ENCODE measurements at regions not wholly inside any gene's neighbourhood (a gene's known extent, or its start where the extent isn't known, plus 50 kb on each side); places are given as distances from the start of the nearest gene placed in this dataset.
A peak's percentile ranks its signal among the peaks of the same experiment; 100 is the strongest.

GRCh38 chr2:43076676-43077075 lies 149.7 kb downstream of the ZFP36L2 start:
- TF ChIP-seq POLR2AphosphoS5 (IDR thresholded peaks at IDR 0.05; ENCODE audit: low read depth, low read length): no peak
- TF ChIP-seq FOXP2 (optimal IDR thresholded peaks at IDR 0.05; ENCODE audit: borderline replicate concordance, extremely low read depth, extremely low read length, insufficient read depth): no peak
- TF ChIP-seq TAF1 (IDR thresholded peaks at IDR 0.05; ENCODE audit: borderline replicate concordance, insufficient read depth, low read length): no peak
- TF ChIP-seq, protein P1, sequence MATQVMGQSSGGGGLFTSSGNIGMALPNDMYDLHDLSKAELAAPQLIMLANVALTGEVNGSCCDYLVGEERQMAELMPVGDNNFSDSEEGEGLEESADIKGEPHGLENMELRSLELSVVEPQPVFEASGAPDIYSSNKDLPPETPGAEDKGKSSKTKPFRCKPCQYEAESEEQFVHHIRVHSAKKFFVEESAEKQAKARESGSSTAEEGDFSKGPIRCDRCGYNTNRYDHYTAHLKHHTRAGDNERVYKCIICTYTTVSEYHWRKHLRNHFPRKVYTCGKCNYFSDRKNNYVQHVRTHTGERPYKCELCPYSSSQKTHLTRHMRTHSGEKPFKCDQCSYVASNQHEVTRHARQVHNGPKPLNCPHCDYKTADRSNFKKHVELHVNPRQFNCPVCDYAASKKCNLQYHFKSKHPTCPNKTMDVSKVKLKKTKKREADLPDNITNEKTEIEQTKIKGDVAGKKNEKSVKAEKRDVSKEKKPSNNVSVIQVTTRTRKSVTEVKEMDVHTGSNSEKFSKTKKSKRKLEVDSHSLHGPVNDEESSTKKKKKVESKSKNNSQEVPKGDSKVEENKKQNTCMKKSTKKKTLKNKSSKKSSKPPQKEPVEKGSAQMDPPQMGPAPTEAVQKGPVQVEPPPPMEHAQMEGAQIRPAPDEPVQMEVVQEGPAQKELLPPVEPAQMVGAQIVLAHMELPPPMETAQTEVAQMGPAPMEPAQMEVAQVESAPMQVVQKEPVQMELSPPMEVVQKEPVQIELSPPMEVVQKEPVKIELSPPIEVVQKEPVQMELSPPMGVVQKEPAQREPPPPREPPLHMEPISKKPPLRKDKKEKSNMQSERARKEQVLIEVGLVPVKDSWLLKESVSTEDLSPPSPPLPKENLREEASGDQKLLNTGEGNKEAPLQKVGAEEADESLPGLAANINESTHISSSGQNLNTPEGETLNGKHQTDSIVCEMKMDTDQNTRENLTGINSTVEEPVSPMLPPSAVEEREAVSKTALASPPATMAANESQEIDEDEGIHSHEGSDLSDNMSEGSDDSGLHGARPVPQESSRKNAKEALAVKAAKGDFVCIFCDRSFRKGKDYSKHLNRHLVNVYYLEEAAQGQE (IDR thresholded peaks at IDR 0.05; ENCODE audit: insufficient read depth in 1 of 2, low read depth in 2 of 2, low read length in 2 of 2): no peak
- TF ChIP-seq SIN3A (IDR thresholded peaks at IDR 0.05; ENCODE audit: borderline replicate concordance, insufficient read depth, low read length): no peak

GRCh38 chr2:43075811-43076585 lies 150.4 kb downstream of the ZFP36L2 start:
- TF ChIP-seq POLR2AphosphoS5 (IDR thresholded peaks at IDR 0.05; ENCODE audit: low read depth, low read length): no peak
- TF ChIP-seq TAF1 (IDR thresholded peaks at IDR 0.05; ENCODE audit: borderline replicate concordance, insufficient read depth, low read length): no peak
- TF ChIP-seq FOXP2 (optimal IDR thresholded peaks at IDR 0.05; ENCODE audit: borderline replicate concordance, extremely low read depth, extremely low read length, insufficient read depth): no peak
- no peak for TF ChIP-seq SIN3A (IDR thresholded peaks at IDR 0.05; ENCODE audit: borderline replicate concordance, insufficient read depth, low read length)
- TF ChIP-seq, protein P1 (IDR thresholded peaks at IDR 0.05; ENCODE audit: insufficient read depth in 1 of 2, low read depth in 2 of 2, low read length in 2 of 2): no peak

GRCh38 chr2:43075054-43075593 lies 151.3 kb downstream of the ZFP36L2 start:
- peak; percentile 63; the same call in 1 of the 2 replicates for TF ChIP-seq SIN3A (IDR thresholded peaks at IDR 0.05; ENCODE audit: borderline replicate concordance, insufficient read depth, low read length)
- peak; percentile 45; the same call in 1 of the 2 replicates for TF ChIP-seq POLR2AphosphoS5 (IDR thresholded peaks at IDR 0.05; ENCODE audit: low read depth, low read length)
- 0 out of 2 replicates have a peak, but pooled peaks have one; percentile 23 for TF ChIP-seq TAF1 (IDR thresholded peaks at IDR 0.05; ENCODE audit: borderline replicate concordance, insufficient read depth, low read length)
- TF ChIP-seq, protein P1 (IDR thresholded peaks at IDR 0.05; ENCODE audit: insufficient read depth in 1 of 2, low read depth in 2 of 2, low read length in 2 of 2): no peak
- TF ChIP-seq FOXP2 (optimal IDR thresholded peaks at IDR 0.05; ENCODE audit: borderline replicate concordance, extremely low read depth, extremely low read length, insufficient read depth): no peak

GRCh38 chr2:43074592-43075053 lies 151.8 kb downstream of the ZFP36L2 start:
- TF ChIP-seq, protein P1 (IDR thresholded peaks at IDR 0.05; ENCODE audit: insufficient read depth in 1 of 2, low read depth in 2 of 2, low read length in 2 of 2): no peak
- TF ChIP-seq FOXP2 (optimal IDR thresholded peaks at IDR 0.05; ENCODE audit: borderline replicate concordance, extremely low read depth, extremely low read length, insufficient read depth) (no peak), SIN3A (IDR thresholded peaks at IDR 0.05; ENCODE audit: borderline replicate concordance, insufficient read depth, low read length) (no peak), POLR2AphosphoS5 (IDR thresholded peaks at IDR 0.05; ENCODE audit: low read depth, low read length) (no peak), TAF1 (IDR thresholded peaks at IDR 0.05; ENCODE audit: borderline replicate concordance, insufficient read depth, low read length) (no peak)

Measured in PFSK-1 (cell line).